Activated CD4-positive, CD25-positive, alpha-beta regulatory T cell treated with anti-CD3 and anti-CD28 coated beads, Interleukin-2, amount 50 U/mL, for 16 hours (primary cell): ENCODE measurements at regions not wholly inside any gene's neighbourhood (a gene's known extent, or its start where the extent isn't known, plus 50 kb on each side); places are given as distances from the start of the nearest gene placed in this dataset.

Source experiments
- DNase-seq: peaks from one replicate; pipeline ENCODE4 v3.0.0-alpha.2; 2020; ENCODE audit warnings: low read depth, low spot score

DNA sequence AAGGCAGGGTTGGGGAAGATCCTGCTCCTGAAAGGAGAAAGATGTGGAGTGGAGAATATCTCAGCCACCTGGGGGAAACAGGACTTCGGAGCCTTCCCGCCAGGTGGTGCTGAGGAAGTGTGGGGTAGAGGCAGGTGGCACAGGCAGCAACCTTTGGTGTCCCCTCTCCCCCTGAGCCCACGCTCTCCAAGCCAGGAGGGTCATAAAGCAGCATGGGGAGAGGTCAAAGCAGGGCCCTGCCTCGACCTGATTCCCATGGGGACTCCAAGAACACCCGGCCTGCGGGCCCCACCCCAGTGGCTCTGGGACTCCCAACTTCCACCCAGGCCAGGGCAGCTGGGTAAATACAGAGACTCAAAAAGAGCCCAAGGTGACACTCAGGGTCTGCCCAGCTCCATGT is 54.3 kb upstream of the SLC66A3 start:
- no peak for DNase-seq

DNA sequence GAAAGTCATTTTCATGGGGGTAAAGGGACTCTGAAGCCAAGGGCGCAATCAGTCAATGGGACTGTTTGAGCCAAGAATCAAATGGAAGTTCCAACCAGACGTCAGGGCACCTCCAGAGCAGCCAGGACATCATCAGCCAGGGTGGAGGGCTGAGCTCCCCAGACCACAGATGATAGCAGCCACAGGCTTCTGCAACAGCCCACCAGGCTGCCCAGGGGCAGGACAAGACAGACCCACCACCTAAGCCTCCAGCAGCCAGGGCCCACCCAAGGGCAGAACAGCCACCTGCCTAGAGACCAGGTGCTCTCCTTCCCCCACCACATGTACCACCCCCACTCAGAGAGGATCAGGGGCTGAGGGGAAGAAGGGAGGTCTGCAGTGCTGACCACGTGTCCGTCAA is 53.8 kb upstream of the SLC66A3 start:
- DNase-seq, result no peak

DNA sequence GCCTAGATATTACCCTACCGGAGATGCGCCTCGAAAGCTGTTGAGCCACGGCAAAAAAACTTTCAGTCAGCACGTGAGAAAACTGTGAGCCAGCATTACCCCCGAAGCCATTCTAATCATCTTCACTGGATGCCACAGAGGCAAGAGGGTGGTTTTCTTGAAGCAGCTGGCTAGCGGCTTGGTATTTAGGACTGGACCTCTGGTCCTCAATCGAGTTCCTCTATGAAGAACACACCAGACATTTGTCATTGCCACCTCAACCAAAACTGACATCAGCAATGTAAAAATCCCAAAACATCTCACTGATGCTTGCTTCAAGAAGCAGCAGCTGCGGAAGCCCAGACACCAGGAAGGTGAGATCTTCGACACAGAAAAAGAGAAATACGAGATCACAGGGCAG is 52.8 kb upstream of the SLC66A3 start:
- no peak for DNase-seq

DNA sequence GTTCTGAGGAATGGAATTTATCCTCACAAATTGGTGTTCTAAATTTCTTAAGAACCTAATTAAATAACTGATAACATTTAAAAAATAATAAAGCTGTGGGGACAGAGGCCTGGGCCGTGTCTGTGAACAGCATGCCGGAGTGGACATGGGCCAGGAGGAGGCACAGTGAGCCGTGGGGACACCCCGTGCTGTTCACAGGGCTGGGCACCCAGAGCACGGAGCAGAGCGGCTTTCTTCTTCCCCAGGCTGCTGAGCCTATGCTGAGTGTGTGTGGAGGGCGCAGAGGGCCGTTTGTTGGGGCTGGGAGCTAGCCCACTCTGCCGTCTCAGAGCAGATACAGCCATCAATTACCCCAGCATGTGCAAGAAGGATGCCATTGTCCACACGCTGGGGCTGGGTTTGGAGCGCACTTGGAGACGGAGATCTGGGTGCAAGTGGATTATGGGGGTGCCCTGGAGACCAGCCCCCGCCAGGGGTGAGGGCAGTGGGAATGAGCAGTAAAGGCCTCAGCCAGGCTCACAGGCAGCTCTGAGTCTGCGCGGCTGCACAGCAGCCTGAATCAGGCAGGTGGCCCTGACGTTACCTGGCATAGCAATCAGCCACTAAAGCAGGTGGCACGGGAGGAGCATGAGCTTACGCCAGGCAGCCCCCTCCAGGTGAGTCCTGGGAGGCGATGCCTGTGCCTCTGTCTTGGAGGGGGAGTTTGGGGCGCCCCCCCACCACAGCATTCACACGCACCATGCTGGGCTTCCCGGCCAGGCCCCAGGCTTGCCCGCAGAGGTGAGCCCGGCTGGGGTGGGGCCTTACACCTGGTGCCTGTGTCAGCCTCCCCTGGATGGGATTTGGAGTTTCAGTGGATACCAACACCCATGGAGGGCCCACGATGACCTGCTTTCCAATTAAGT is 52.1 kb upstream of the SLC66A3 start:
- no peak for DNase-seq

GRCh38 chr2:11103984-11104793 is 51.1 kb upstream of the SLC66A3 start:
- DNase-seq, result peak; percentile 24

DNA sequence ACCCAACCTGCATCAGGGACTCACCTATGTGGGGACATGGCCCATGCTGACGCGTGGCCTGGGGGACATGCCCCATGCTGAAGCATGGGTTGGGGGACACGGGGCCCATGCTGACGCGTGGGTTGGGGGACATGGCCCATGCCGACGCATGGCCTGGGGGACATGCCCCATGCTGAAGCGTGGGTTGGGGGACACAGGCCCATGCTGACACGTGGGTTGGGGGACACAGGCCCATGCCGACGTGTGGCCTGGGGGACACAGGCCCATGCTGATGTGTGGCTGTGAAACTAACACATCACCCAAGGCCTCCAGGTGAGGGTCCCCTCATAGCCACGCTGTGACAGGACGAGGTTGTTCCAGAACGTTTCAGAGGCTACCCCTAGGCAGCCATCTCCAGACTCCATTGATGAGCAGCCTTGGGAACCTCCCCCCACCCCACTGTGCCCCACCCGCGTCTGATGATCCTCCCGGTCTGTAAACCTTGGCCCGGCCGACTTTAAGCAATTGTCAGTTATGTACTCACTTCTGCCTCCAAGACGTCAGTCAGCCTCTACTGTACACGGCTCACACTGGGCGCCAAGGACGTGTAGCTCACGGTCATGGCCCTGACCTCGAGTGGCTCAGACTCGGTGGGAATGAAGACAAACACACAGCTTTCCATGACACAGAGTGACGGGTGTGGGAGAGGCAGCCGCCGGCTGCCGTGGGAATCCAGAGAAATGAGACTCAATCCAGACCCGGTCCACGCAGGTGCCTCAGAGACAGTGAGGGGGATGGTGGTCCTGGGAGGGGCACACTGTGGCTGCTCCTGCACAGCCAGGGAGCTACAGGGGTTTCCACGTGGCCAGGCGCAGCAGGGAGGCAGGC is 50.2 kb upstream of the SLC66A3 start:
- no peak for DNase-seq
